SK-N-SH treated with all-trans-retinoic acid at 6 μM for 48 hours (cell line): ENCODE measurements at regions not wholly inside any gene's neighbourhood (a gene's known extent, or its start where the extent isn't known, plus 50 kb on each side); places are given as distances from the start of the nearest gene placed in this dataset.

Experiments used
- ARNTL ChIP-seq: fragments of 450-650 bp; formaldehyde crosslinking; IDR thresholded peaks from 2 replicates; pipeline ENCODE4 v1.5.0; 2020; ENCODE audit warnings: low read depth, mild to moderate bottlenecking, moderate library complexity, borderline replicate concordance
- BACH2 ChIP-seq: fragments of 250-450 bp; sonication (Bioruptor Pico); IDR thresholded peaks from 2 replicates; pipeline ENCODE4 v1.9.0; 2021; ENCODE audit warnings: mild to moderate bottlenecking, borderline replicate concordance
- CREB5 ChIP-seq: fragments of 250-450 bp; sonication (Bioruptor Pico); IDR thresholded peaks from 2 replicates; pipeline ENCODE4 v1.5.1; 2020; ENCODE audit warnings: low read depth, mild to moderate bottlenecking, moderate library complexity
- ESRRG ChIP-seq: fragments of 250-450 bp; sonication (Bioruptor Pico); IDR thresholded peaks from 2 replicates; pipeline ENCODE4 v1.6.1; 2021; ENCODE audit warnings: mild to moderate bottlenecking
- GLIS3 ChIP-seq: fragments of 250-450 bp; sonication (Bioruptor Pico); IDR thresholded peaks from 2 replicates; pipeline ENCODE4 v1.5.0; 2020; ENCODE audit warnings: mild to moderate bottlenecking, moderate library complexity
- PATZ1 ChIP-seq: fragments of 250-450 bp; sonication (Bioruptor Pico); IDR thresholded peaks from 2 replicates; pipeline ENCODE4 v1.8.0; 2020; ENCODE audit warnings: mild to moderate bottlenecking, moderate library complexity, borderline replicate concordance
- POU6F1 ChIP-seq: fragments of 250-450 bp; sonication (Bioruptor Pico); IDR thresholded peaks from 2 replicates; pipeline ENCODE4 v1.8.0; 2021; ENCODE audit warnings: low read depth, mild to moderate bottlenecking, moderate library complexity, borderline replicate concordance
- PPARA ChIP-seq: fragments of 250-450 bp; sonication (Bioruptor Pico); IDR thresholded peaks from 2 replicates; pipeline ENCODE4 v1.5.0; 2020; ENCODE audit warnings: mild to moderate bottlenecking, borderline replicate concordance
- RARB ChIP-seq: fragments of 250-450 bp; sonication (Bioruptor Pico); IDR thresholded peaks from 2 replicates; pipeline ENCODE4 v1.8.0; 2021; ENCODE audit warnings: mild to moderate bottlenecking, moderate library complexity
- SNAI2 ChIP-seq: fragments of 250-450 bp; sonication (Bioruptor Pico); IDR thresholded peaks from 2 replicates; pipeline ENCODE4 v1.5.0; 2020; ENCODE audit warnings: mild to moderate bottlenecking, moderate library complexity
- TCF4 ChIP-seq: fragments of 250-450 bp; sonication (Bioruptor Pico); IDR thresholded peaks from 2 replicates; pipeline ENCODE4 v1.8.0; 2021; ENCODE audit warnings: mild to moderate bottlenecking, moderate library complexity, borderline replicate concordance
- ZFP3 ChIP-seq: fragments of 250-450 bp; sonication (Bioruptor Pico); IDR thresholded peaks from 2 replicates; pipeline ENCODE4 v1.5.0; 2020; ENCODE audit warnings: mild to moderate bottlenecking, moderate library complexity
- ZFP30 ChIP-seq: fragments of 450-650 bp; formaldehyde crosslinking; IDR thresholded peaks from 2 replicates; pipeline ENCODE4 v1.5.0; 2022; ENCODE audit warnings: mild to moderate bottlenecking, moderate library complexity

GRCh38 chr5:121246971-121247370 lies 604.7 kb upstream of the FTMT start:
- TF ChIP-seq PATZ1 (CRISPR knock-in tag) (no peak), POU6F1 (CRISPR knock-in tag) (no peak), CREB5 (CRISPR knock-in tag) (no peak), SNAI2 (no peak), RARB (CRISPR knock-in tag) (no peak), ESRRG (CRISPR knock-in tag) (no peak), PPARA (CRISPR knock-in tag) (no peak), TCF4 (no peak), ZFP30 (CRISPR knock-in tag) (no peak), BACH2 (CRISPR knock-in tag) (no peak), ZFP3 (CRISPR knock-in tag) (no peak), GLIS3 (CRISPR knock-in tag) (no peak), ARNTL (CRISPR knock-in tag) (no peak)
